T-helper 2 cell treated with Interferon-gamma antibody and Interleukin-4, amounts not matched to agents 5 μg/mL and 100 μg/mL, for 36 hours (primary cell): ENCODE measurements at regions not wholly inside any gene's neighbourhood (a gene's known extent, or its start where the extent isn't known, plus 50 kb on each side); places are given as distances from the start of the nearest gene placed in this dataset.

Experiments used
- DNase-seq: peaks from one replicate; pipeline ENCODE4 v3.0.0; 2021; ENCODE audit warnings: low spot score
- H3K27ac Mint-ChIP-seq: one replicate; pipeline ENCODE4 v1.8.0; 2021; ENCODE audit warnings: mild to moderate bottlenecking, mixed read lengths
- H3K27me3 Mint-ChIP-seq: one replicate; pipeline ENCODE4 v1.8.0; 2021; ENCODE audit warnings: low read depth, mixed read lengths
- H3K36me3 Mint-ChIP-seq: one replicate; pipeline ENCODE4 v1.8.0; 2021; ENCODE audit warnings: low read depth, mixed read lengths
- H3K4me1 Mint-ChIP-seq: one replicate; pipeline ENCODE4 v1.8.0; 2021; ENCODE audit warnings: low read depth, mixed read lengths
- H3K4me3 Mint-ChIP-seq: one replicate; pipeline ENCODE4 v1.8.0; 2022; ENCODE audit warnings: mild to moderate bottlenecking, moderate library complexity, mixed read lengths
- H3K9me3 Mint-ChIP-seq: one replicate; pipeline ENCODE4 v1.8.0; 2021; ENCODE audit warnings: mixed read lengths

DNA sequence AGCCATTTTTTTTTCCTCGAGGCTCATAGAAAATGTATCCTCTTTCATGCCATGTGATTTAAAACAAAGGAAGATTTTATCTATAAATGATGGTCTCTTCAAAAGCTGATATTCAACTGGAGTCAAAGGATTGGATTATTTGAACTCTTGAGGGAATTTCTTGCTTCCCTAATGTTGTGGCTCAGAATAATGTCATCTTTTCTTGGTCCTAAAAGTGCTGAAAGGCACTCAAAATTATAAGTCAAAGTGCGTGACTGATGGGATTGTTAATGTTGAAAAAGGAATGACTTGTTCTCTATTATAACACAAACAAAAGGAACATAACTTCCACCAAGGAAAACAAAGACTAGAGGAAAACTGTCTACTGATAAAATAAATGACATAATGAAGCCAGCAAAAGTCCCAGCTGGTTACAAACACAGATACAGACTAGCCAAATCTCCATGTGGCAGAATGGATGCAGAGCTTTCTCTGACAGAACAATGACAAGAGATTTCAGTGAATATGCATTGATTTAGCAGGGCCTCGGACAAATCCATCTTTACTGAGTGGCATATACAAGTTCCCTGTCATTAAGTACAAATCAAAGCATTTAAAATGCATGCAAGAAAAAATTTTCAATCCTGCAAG is 552.6 kb downstream of the GBA3 start:
- no peak for DNase-seq
- Mint-ChIP-seq H3K4me3 (no peak overlapping the region), H3K27ac (no peak overlapping the region), H3K4me1 (no peaks in the 10 kb centered on the region), H3K27me3 (no peaks in the 10 kb centered on the region), H3K36me3 (no peaks in the 10 kb centered on the region), H3K9me3 (no peaks in the 10 kb centered on the region)

DNA sequence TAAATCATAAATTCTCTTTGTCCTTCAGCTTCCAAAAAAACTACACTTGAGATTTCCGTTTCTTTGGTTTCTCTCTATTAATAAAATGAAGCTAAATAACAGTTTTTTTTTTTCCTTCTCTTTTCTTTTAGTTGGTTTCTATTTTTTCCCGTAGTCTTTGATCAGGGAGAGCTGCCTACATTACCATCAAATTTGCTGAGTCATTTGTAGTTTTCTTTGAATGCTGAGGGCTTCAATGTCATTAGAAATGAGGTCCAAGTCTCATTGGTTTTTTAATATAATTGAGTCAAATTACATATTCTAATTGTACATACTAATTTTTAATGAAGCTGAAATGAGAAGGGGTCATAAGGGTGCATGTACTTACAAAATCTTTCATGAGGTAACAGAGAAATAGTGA is 550.2 kb downstream of the GBA3 start:
- H3K27ac Mint-ChIP-seq, result no peak overlapping the region
- H3K36me3 Mint-ChIP-seq, result no peaks in the 10 kb centered on the region
- no peaks in the 10 kb centered on the region for H3K4me1 Mint-ChIP-seq
- no peak for DNase-seq
- H3K9me3 Mint-ChIP-seq, result no peaks in the 10 kb centered on the region
- H3K4me3 Mint-ChIP-seq, result no peak overlapping the region
- no peaks in the 10 kb centered on the region for H3K27me3 Mint-ChIP-seq

DNA sequence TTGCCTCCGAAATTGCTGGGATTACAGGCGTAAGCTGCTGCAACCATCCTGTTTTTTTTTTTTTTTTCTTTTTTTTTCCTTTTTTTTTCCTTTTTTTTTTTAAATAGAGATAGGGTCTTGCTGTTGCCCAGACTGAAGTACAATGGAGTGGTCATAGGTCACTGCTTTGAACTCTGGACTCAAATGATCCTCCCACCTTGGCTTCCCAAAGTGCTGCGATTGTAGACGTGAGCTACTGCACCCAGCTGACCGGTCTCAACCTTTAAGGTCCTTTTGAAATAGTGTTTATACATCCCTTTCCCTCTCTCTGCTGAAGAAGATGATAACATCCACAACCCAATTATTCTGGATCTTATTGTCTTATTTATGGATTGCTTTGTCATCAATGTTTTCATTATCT is 548.7 kb downstream of the GBA3 start:
- Mint-ChIP-seq H3K9me3 (no peaks in the 10 kb centered on the region), H3K36me3 (no peaks in the 10 kb centered on the region), H3K27me3 (no peaks in the 10 kb centered on the region), H3K4me1 (no peaks in the 10 kb centered on the region), H3K27ac (no peak overlapping the region), H3K4me3 (no peak overlapping the region)
- no peak for DNase-seq

DNA sequence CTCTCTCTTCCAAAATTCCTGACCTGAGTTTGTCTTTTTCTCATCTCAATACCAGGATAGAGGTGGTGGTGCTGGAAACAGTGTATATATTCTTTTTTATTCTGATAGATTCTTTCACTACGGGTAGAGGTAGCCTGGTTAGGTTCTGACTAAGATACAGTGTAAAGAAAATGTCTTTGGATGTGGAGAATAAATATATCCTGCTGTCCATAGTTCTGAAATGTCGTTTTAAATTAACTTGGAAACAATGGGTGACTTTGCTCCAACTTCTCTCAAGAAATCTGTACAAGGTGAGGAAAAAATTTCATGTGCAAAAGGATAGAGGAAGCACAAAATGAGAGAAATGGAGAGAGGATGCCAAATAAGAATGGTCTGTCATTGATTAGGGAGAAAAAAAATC is 546.1 kb downstream of the GBA3 start:
- Mint-ChIP-seq H3K4me3 (no peak overlapping the region), H3K27ac (no peak overlapping the region), H3K9me3 (no peaks in the 10 kb centered on the region), H3K4me1 (no peaks in the 10 kb centered on the region), H3K36me3 (no peaks in the 10 kb centered on the region), H3K27me3 (no peaks in the 10 kb centered on the region)
- no peak for DNase-seq

DNA sequence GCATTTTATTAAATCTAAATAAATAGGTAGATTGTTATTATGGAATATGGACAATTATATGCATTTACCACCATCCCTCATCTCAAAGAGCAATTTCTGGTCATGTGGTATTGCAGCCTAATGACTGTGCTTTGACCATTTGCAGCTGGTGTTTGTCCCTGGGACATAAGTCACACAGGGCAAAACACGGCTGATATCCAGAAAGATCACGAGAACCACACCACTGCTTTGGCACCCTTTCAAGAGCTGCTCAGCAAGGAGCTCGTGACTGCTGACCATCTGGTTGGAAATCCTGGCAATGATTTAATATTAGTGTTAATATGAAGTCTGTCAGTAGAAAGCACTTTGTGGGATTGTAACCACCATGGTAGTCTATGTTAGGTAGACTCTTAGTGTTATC is 545.0 kb downstream of the GBA3 start:
- DNase-seq, result no peak
- Mint-ChIP-seq H3K27ac (no peak overlapping the region), H3K9me3 (no peaks in the 10 kb centered on the region), H3K27me3 (no peaks in the 10 kb centered on the region), H3K36me3 (no peaks in the 10 kb centered on the region), H3K4me3 (no peak overlapping the region), H3K4me1 (no peaks in the 10 kb centered on the region)

DNA sequence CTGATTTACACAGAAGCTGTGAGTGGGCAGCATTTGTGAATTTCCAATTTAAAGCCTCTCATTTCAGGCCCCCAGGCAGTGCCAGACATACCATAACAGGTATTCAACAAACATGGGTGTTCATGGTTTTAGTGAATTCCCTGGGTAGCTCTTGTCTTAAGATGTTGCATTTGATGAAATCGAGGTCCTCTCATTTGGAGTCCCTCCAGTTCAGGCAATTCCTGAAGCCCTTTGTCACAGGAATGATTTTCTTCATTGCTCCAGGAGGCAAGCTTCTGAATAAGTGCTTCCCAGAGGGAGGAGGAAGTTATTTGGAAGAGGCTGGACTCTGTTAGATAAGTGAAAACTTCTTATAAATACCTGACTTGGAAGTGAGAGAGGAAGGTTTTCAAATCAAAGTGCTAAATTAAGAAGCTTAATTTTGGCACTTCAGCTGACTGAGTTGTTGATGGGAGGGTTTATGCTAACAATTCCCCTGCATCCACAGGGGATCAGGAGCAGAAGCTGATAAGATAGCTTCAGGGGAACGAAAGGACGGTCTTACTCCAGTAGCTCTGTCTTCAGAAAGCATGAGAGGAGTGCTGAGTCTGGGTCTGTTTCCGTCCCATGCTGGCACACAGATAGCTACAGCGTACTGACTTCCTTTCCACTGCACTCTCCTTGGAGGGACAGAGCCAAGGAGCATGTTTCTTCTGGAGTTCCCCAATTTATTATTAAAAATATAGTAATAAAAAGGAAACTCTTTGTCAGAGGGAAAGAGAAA is 543.1 kb downstream of the GBA3 start:
- Mint-ChIP-seq H3K27me3 (no peaks in the 10 kb centered on the region), H3K4me1 (no peaks in the 10 kb centered on the region), H3K27ac (no peak overlapping the region), H3K4me3 (no peak overlapping the region), H3K9me3 (no peaks in the 10 kb centered on the region), H3K36me3 (no peaks in the 10 kb centered on the region)
- DNase-seq, result no peak

DNA sequence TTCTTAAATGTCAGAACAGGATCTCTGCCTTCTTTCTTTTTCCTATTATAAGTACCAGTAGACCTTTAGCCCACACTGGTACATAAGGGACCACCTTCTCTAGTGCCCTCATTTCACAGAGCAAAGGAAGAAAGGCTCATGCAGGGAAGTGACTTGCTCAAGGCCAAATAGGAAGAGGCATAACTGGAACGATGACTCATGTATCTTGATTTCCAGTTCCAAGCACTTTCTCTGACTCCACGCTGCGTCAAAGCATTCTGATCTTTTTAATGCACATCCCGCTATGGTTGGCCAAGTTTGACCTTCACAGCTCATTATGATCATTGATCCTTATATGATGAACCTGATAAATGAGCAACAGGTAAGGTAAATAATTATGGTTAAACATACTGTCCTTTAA is 542.0 kb downstream of the GBA3 start:
- H3K27me3 Mint-ChIP-seq, result no peaks in the 10 kb centered on the region
- DNase-seq, result no peak
- H3K27ac Mint-ChIP-seq, result no peak overlapping the region
- H3K4me1 Mint-ChIP-seq, result no peaks in the 10 kb centered on the region
- no peaks in the 10 kb centered on the region for H3K9me3 Mint-ChIP-seq
- no peak overlapping the region for H3K4me3 Mint-ChIP-seq
- no peaks in the 10 kb centered on the region for H3K36me3 Mint-ChIP-seq

DNA sequence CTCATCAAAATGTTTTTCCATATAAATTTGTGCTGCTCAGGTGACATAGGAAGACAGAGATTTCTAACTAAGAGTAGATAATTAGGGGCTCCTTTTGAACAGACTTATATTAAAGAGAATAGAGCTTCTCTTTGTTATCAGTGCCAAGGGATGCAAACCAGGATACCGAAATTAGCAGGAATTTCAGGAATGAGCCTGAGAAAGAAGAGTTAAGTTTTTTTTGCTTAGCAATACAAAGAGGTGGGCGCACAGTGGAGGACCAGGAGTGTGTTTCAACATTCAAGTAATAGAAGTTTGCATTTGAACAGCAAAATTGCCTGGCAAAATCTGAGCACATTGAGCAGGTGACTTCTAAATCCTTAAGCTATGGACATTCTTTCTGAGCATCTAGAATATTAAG is 541.3 kb downstream of the GBA3 start:
- no peak overlapping the region for H3K4me3 Mint-ChIP-seq
- no peaks in the 10 kb centered on the region for H3K36me3 Mint-ChIP-seq
- H3K27me3 Mint-ChIP-seq, result no peaks in the 10 kb centered on the region
- DNase-seq, result no peak
- no peaks in the 10 kb centered on the region for H3K9me3 Mint-ChIP-seq
- no peaks in the 10 kb centered on the region for H3K4me1 Mint-ChIP-seq
- H3K27ac Mint-ChIP-seq, result no peak overlapping the region

DNA sequence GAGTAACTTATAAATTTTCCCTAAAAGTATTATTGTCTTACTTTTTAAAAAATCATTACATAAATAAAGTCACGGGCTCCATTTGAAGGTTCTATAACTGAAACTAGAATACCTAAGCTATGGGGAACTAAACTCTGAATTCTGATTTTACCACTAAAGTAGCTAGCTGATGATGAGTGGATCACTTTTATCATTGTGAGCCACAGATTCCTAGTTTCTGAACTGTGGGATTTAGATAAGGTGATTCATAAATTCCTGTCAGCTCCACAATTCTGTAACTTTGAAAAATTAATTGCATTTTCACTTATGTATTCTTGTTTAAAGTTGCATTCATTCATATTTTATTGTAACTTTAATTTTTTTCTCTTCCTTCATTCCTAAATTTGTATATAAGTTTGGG is 540.9 kb downstream of the GBA3 start:
- H3K9me3 Mint-ChIP-seq, result no peaks in the 10 kb centered on the region
- DNase-seq, result no peak
- H3K4me3 Mint-ChIP-seq, result no peak overlapping the region
- H3K27me3 Mint-ChIP-seq, result no peaks in the 10 kb centered on the region
- H3K27ac Mint-ChIP-seq, result no peak overlapping the region
- no peaks in the 10 kb centered on the region for H3K36me3 Mint-ChIP-seq
- H3K4me1 Mint-ChIP-seq, result no peaks in the 10 kb centered on the region

DNA sequence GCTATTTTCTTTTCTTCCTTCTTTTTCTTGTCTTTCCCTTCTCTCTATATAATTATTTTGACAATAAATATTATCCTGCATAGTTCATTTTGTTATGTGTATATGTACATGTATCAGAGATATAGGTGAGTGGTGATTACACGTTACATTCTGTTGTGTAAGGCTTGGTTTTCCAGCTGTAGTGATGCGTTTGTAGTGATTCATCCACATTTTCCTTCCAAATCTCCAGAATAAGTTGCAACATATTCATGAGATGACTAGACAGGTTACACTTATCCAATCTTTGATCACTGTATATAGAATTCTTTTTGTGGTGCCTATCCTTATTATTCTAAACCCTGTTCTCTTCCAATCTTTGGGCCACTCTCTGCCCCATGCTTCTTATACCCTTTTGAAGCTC is 540.2 kb downstream of the GBA3 start:
- no peaks in the 10 kb centered on the region for H3K27me3 Mint-ChIP-seq
- H3K4me1 Mint-ChIP-seq, result no peaks in the 10 kb centered on the region
- H3K36me3 Mint-ChIP-seq, result no peaks in the 10 kb centered on the region
- no peak overlapping the region for H3K27ac Mint-ChIP-seq
- H3K9me3 Mint-ChIP-seq, result no peaks in the 10 kb centered on the region
- no peak for DNase-seq
- H3K4me3 Mint-ChIP-seq, result no peak overlapping the region

DNA sequence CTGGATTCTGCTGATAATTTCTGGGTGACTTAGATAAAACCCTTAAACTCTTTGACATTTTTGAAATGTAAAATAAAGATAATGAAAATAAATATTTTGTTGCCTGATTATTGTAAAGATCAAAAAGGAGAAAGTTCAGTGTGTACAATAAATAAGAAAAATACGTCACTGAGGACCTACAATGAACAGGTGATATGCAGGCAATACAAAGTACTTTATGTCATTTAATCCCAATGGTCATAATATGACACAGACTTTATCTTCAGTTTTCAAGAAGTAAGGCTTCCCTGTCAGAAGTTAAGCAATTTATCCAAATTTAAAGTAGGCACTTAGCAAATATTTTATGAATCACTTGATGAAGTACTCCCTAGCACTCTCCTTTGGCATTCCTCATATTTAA is 532.8 kb downstream of the GBA3 start:
- no peak for DNase-seq
- no peaks in the 10 kb centered on the region for H3K36me3 Mint-ChIP-seq

DNA sequence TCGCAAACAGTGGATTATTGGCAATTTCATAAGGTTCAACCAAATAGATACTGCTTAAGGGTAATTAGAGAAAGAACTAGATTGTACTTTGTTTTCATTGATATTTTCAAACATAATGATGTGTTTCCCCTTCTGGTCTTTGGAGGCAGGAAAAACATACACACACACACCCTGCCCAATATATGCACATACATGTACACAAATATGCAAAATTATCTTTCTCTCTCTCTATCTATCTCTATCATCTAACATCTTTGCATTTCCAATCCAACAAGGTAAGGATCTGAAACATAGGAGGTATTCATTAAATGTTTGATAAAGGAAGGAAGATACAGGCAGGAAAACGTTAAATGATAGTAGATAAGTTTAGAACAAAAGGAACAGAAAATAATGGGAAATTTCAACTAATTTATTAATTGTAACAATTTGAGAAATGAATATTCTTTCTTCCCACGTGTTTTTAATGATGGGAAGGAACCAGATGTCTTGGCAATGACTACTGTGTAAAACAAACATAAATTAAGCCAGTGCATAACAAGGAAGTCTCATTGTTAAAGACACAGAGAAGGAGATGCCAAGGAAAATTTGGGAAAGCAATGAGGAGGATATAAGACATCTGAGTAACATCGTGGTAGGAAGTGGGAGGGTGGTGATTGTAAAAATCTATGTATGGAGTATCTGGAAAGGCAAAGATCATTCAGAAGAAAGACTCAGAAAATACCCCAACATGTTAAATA is 532.1 kb downstream of the GBA3 start:
- Mint-ChIP-seq H3K4me3 (no peak overlapping the region), H3K36me3 (no peaks in the 10 kb centered on the region), H3K27ac (no peak overlapping the region), H3K9me3 (no peaks in the 10 kb centered on the region), H3K27me3 (no peaks in the 10 kb centered on the region), H3K4me1 (no peaks in the 10 kb centered on the region)
- no peak for DNase-seq

More for the DNA sequence above, 532.8 kb downstream of the GBA3 start:
- no peak overlapping the region for H3K4me3 Mint-ChIP-seq
- H3K27me3 Mint-ChIP-seq, result no peaks in the 10 kb centered on the region
- no peak overlapping the region for H3K27ac Mint-ChIP-seq
- no peaks in the 10 kb centered on the region for H3K4me1 Mint-ChIP-seq
- H3K9me3 Mint-ChIP-seq, result no peaks in the 10 kb centered on the region

DNA sequence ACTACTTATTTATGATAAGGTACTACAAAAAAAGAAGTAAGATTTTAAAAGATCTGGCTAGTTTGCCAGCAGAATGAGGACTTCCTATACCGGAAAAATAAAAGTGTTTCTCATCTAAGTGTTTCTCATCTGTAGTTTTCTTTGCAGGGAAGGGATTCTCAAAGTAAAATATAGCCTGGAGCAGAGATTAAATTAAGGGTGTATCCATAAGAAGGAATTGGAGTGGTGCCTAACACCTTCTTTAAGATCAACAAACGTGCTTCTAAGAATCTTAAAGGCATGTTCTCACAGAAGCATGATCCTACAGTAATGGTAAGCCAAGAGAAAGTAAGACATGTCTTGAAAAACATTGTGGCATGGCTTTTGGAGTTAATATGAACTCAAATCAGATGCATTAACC is 528.2 kb downstream of the GBA3 start:
- no peak overlapping the region for H3K4me3 Mint-ChIP-seq
- no peak for DNase-seq
- no peaks in the 10 kb centered on the region for H3K9me3 Mint-ChIP-seq
- H3K27ac Mint-ChIP-seq, result no peak overlapping the region
- no peaks in the 10 kb centered on the region for H3K4me1 Mint-ChIP-seq
- no peaks in the 10 kb centered on the region for H3K27me3 Mint-ChIP-seq
- no peaks in the 10 kb centered on the region for H3K36me3 Mint-ChIP-seq

DNA sequence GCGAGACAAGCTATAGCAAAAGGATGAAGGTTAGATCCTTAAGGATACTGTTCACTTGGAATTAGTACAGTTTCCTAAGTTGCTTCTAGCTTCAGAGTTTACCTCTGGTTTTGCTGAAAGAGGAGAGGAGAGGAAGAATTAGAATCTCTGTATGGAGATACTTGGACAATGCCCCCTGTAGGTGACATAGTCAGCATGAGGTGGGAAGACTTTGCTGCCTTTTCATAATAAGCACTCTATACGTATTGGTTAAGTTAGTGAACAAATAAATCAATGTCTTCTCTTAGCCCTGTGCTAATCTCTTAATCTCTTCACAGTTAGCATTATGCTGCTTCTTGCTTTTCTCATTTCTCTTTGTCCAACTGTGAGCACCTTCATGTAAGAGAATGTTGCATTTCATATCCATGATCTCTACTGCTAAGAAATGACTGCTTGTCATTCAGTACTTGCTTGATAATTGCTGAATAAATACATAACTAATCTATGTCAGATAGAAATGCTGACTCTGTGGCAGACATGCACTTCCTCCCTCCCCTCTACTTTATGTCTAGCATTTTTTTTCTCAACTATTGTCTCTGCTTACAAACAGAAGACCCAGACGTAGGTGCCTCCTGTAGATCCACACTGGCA is 527.2 kb downstream of the GBA3 start:
- Mint-ChIP-seq H3K36me3 (no peaks in the 10 kb centered on the region), H3K27me3 (no peaks in the 10 kb centered on the region), H3K4me1 (no peaks in the 10 kb centered on the region), H3K4me3 (no peak overlapping the region), H3K9me3 (no peaks in the 10 kb centered on the region), H3K27ac (no peak overlapping the region)
- DNase-seq, result no peak
